ENCODE measurements at regions not wholly inside any gene's neighbourhood (a gene's known extent, or its start where the extent isn't known, plus 50 kb on each side); places are given as distances from the start of the nearest gene placed in this dataset.
"Not testable (repeated sequence)": the region's sequence is repeated elsewhere in the genome, so short reads cannot be mapped to it uniquely, and the experiment has no call there.

- DNase-seq (ENCODE audit: low read depth) = no peak
- no peak overlapping the region for H3K4me3 ChIP-seq (ENCODE audit: low read depth, low read length)
These were observed 1129.6 kb downstream of the PDHA2 start for GRCh38 chr4:96969455-96969854.

- H3K4me3 ChIP-seq (ENCODE audit: low read depth, low read length) = no peak overlapping the region
- no peak for DNase-seq (ENCODE audit: low read depth)
These were observed 1133.0 kb downstream of the PDHA2 start for GRCh38 chr4:96972920-96973319.

GRCh38 chr4:96974295-96974694, 1134.4 kb downstream of the PDHA2 start:
- no peak overlapping the region for H3K4me3 ChIP-seq (ENCODE audit: low read depth, low read length)
- DNase-seq (ENCODE audit: low read depth) = no peak

GRCh38 chr4:96983830-96984229, 1143.9 kb downstream of the PDHA2 start:
- H3K4me3 ChIP-seq (ENCODE audit: low read depth, low read length) = no peak overlapping the region
- no peak for DNase-seq (ENCODE audit: low read depth)

GRCh38 chr4:96986816-96987215, 1146.9 kb downstream of the PDHA2 start:
- H3K4me3 ChIP-seq (ENCODE audit: low read depth, low read length) = no peak overlapping the region
- no peak for DNase-seq (ENCODE audit: low read depth)

- no peak for DNase-seq (ENCODE audit: low read depth)
- no peak overlapping the region for H3K4me3 ChIP-seq (ENCODE audit: low read depth, low read length)
These were observed 1151.2 kb downstream of the PDHA2 start for GRCh38 chr4:96991083-96991482.

- H3K4me3 ChIP-seq (ENCODE audit: low read depth, low read length) = no peak overlapping the region
- DNase-seq (ENCODE audit: low read depth) = no peak
These were observed 1150.8 kb downstream of the STPG2 start for GRCh38 chr4:96992443-96992842.

GRCh38 chr4:96993560-96993959, 1149.7 kb downstream of the STPG2 start:
- no peak overlapping the region for H3K4me3 ChIP-seq (ENCODE audit: low read depth, low read length)
- DNase-seq (ENCODE audit: low read depth) = no peak

GRCh38 chr4:97003715-97004114, 1139.6 kb downstream of the STPG2 start:
- no peak for DNase-seq (ENCODE audit: low read depth)
- H3K4me3 ChIP-seq (ENCODE audit: low read depth, low read length) = no peak overlapping the region

GRCh38 chr4:97013309-97013708, 1130.0 kb downstream of the STPG2 start:
- DNase-seq (ENCODE audit: low read depth) = no peak
- H3K4me3 ChIP-seq (ENCODE audit: low read depth, low read length) = no peak overlapping the region

GRCh38 chr4:97013711-97014110, 1129.6 kb downstream of the STPG2 start:
- DNase-seq (ENCODE audit: low read depth) = no peak
- H3K4me3 ChIP-seq (ENCODE audit: low read depth, low read length) = no peak overlapping the region

- DNase-seq (ENCODE audit: low read depth) = no peak
- no peak overlapping the region for H3K4me3 ChIP-seq (ENCODE audit: low read depth, low read length)
These were observed 1128.0 kb downstream of the STPG2 start for GRCh38 chr4:97015301-97015700.

- DNase-seq (ENCODE audit: low read depth) = no peak
- H3K4me3 ChIP-seq (ENCODE audit: low read depth, low read length) = no peak overlapping the region
These were observed 1126.9 kb downstream of the STPG2 start for GRCh38 chr4:97016186-97016907.

- H3K4me3 ChIP-seq (ENCODE audit: low read depth, low read length) = no peak overlapping the region
These were observed 1115.4 kb downstream of the STPG2 start for GRCh38 chr4:97027728-97028410.

GRCh38 chr4:97028785-97029184, 1114.5 kb downstream of the STPG2 start:
- no peak overlapping the region for H3K4me3 ChIP-seq (ENCODE audit: low read depth, low read length)
- DNase-seq (ENCODE audit: low read depth) = no peak

More at GRCh38 chr4:97027728-97028410, 1115.4 kb downstream of the STPG2 start:
- DNase-seq (ENCODE audit: low read depth) = no peak

- H3K4me3 ChIP-seq (ENCODE audit: low read depth, low read length); DNase-seq (ENCODE audit: low read depth): not testable (repeated sequence)
These were observed 1105.7 kb downstream of the STPG2 start for GRCh38 chr4:97037411-97038145.

GRCh38 chr4:97038146-97038516, 1105.1 kb downstream of the STPG2 start:
- DNase-seq (ENCODE audit: low read depth) = no peak
- H3K4me3 ChIP-seq (ENCODE audit: low read depth, low read length) = no peak overlapping the region

GRCh38 chr4:97072666-97073065, 1070.6 kb downstream of the STPG2 start:
- no peak overlapping the region for H3K4me3 ChIP-seq (ENCODE audit: low read depth, low read length)
- no peak for DNase-seq (ENCODE audit: low read depth)

- H3K4me3 ChIP-seq (ENCODE audit: low read depth, low read length) = no peak overlapping the region
- no peak for DNase-seq (ENCODE audit: low read depth)
These were observed 1070.1 kb downstream of the STPG2 start for GRCh38 chr4:97073194-97073593.

- no peak for DNase-seq (ENCODE audit: low read depth)
- H3K4me3 ChIP-seq (ENCODE audit: low read depth, low read length) = no peak overlapping the region
These were observed 1068.7 kb downstream of the STPG2 start for GRCh38 chr4:97074531-97074930.

All from skeletal muscle cell (primary cell).